ENCODE measurements at regions not wholly inside any gene's neighbourhood (a gene's known extent, or its start where the extent isn't known, plus 50 kb on each side); places are given as distances from the start of the nearest gene placed in this dataset.

GRCh38 chr3:46123646-46124045 lies 84.5 kb downstream of the CCR1 start:
- TF ChIP-seq CTCF (conservative IDR thresholded peaks at IDR 0.05) (no peak), ZFX (IDR thresholded peaks at IDR 0.05) (no peak)
